IMR-90 (cell line): ENCODE measurements at regions not wholly inside any gene's neighbourhood (a gene's known extent, or its start where the extent isn't known, plus 50 kb on each side); places are given as distances from the start of the nearest gene placed in this dataset.

Experiments
- MXI1 ChIP-seq: IDR thresholded peaks from 2 replicates; pipeline ENCODE4 v1.6.1; 2012; ENCODE audit warnings: low read depth, mild to moderate bottlenecking, low read length, moderate library complexity, borderline replicate concordance
- POLR2A ChIP-seq: IDR thresholded peaks from 2 replicates; pipeline ENCODE4 v1.6.1; 2012; ENCODE audit warnings: mild to moderate bottlenecking, low read depth, low read length
- TF ChIP-seq, protein P1 (sequence below): conservative IDR thresholded peaks from 2 replicates; pipeline ENCODE4 v1.5.1; 2012; ENCODE audit warnings: mild to moderate bottlenecking, low read depth, low read length, improper control_type of control experiment

DNA sequence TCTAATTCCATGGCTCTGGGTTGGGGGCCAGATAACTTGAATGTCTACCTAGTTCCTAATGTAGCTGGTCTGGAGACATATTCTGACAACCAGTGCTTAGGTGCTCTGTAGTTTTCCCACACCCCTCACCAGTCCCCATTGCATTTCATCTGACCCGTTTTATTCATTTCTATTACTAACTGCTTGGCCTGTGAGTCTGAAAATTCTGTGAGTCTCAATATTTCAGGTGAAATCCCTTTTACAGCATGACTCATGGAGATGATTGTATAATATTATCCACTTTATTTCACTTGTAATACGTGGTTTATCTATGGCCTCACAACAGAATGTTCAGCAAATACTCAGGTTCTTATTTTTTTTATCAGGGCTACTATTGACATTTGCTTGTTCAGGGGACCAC lies 103.7 kb upstream of the UGP2 start:
- TF ChIP-seq MXI1: no peak
- TF ChIP-seq, protein P1, sequence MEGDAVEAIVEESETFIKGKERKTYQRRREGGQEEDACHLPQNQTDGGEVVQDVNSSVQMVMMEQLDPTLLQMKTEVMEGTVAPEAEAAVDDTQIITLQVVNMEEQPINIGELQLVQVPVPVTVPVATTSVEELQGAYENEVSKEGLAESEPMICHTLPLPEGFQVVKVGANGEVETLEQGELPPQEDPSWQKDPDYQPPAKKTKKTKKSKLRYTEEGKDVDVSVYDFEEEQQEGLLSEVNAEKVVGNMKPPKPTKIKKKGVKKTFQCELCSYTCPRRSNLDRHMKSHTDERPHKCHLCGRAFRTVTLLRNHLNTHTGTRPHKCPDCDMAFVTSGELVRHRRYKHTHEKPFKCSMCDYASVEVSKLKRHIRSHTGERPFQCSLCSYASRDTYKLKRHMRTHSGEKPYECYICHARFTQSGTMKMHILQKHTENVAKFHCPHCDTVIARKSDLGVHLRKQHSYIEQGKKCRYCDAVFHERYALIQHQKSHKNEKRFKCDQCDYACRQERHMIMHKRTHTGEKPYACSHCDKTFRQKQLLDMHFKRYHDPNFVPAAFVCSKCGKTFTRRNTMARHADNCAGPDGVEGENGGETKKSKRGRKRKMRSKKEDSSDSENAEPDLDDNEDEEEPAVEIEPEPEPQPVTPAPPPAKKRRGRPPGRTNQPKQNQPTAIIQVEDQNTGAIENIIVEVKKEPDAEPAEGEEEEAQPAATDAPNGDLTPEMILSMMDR: no peak
- no peak for TF ChIP-seq POLR2A
